OCI-M2 (cell line): ENCODE measurements at regions not wholly inside any gene's neighbourhood (a gene's known extent, or its start where the extent isn't known, plus 50 kb on each side); places are given as distances from the start of the nearest gene placed in this dataset.
"Not testable (repeated sequence)": the region's sequence is repeated elsewhere in the genome, so short reads cannot be mapped to it uniquely, and the experiment has no call there.

Source experiments
- DNase-seq: peaks from one replicate; lab custom pipeline; 2025; ENCODE audit not compliant: unreplicated experiment; lab: John Stamatoyannopoulos, UW

- no peak for DNase-seq
Observed at GRCh38 chr10:7070950-7071349, 339.9 kb downstream of the SFMBT2 start.

- no peak for DNase-seq
Observed at GRCh38 chr10:7069706-7070105, 341.1 kb downstream of the SFMBT2 start.

- DNase-seq = no peak
Observed at GRCh38 chr10:7056216-7056615, 354.6 kb downstream of the SFMBT2 start.

GRCh38 chr10:7054915-7055314, 355.9 kb downstream of the SFMBT2 start:
- DNase-seq = no peak

DNA sequence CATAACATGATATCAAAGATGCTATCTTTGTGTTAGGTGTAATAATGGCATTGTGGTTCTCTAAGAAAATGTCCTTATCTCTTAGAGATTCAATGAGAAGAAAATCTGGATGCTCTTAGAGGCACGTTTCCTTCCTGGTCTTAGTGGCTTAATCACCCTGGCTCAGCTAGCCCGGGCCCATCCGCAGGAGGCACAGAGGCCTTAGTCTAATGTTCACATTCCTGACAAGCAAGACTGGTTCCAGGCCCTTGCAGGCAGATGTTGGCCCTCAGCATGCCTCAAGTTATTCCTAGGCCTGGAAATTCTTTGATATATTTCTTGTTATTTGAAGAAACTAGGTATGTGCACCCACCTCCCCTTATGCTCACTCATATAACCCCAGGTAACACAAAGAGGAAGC, 357.6 kb downstream of the SFMBT2 start:
- no peak for DNase-seq

- DNase-seq = not testable (repeated sequence)
Observed at GRCh38 chr10:7050024-7050423, 360.8 kb downstream of the SFMBT2 start.

DNA sequence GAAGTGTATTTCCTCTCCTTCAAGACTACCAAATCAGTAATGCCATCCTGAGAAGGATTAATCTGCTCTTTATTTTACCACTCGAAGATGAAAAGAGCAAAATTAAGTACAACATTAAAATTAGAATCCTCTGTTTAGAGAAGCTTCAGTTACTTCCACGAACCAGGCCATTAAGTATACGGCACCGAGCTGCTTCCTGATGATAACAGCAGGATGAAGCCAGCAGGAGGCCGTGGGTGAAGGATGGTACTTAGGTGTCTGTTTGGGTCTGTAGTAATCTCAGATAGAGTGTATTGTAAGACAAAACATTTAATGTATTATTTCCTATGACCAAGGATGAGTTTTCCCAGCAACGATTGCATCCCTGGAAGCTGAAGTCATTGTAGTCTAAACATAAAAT, 362.8 kb downstream of the SFMBT2 start:
- no peak for DNase-seq

- DNase-seq = no peak
Observed at GRCh38 chr10:7046615-7047014, 364.2 kb downstream of the SFMBT2 start.

DNA sequence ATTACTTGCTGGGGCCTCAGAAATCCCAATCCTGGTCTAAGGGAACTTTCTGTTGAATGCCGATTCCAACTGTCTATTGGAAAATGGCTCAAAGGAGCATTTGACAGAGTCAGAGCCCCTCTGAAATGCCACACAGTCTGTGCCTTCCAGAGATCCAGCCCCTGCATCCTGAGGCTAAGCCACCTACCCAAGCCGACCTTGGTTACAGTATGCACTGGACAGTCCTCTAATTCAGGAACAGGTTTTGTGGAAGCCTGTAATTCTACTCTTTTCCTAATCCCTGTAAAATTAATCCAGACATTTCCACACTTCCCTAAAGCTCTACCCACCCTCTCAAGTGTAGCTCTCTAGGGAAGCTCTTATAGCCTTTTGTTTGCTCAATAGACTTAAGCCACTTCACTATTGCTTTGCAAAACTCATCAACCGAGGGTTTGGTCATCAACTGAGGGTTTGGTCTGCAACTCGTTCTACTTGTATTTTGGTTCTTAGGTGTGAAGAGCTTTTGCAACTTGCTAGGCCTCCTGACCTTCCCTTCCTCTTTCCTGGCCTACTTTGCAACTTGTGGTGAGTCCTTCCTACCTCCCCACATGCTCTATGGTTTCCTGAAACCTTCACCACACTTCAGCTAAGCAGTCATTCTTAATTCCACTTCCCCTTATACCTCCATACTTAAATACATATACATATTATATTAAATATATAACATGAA, 364.8 kb downstream of the SFMBT2 start:
- no peak for DNase-seq

DNA sequence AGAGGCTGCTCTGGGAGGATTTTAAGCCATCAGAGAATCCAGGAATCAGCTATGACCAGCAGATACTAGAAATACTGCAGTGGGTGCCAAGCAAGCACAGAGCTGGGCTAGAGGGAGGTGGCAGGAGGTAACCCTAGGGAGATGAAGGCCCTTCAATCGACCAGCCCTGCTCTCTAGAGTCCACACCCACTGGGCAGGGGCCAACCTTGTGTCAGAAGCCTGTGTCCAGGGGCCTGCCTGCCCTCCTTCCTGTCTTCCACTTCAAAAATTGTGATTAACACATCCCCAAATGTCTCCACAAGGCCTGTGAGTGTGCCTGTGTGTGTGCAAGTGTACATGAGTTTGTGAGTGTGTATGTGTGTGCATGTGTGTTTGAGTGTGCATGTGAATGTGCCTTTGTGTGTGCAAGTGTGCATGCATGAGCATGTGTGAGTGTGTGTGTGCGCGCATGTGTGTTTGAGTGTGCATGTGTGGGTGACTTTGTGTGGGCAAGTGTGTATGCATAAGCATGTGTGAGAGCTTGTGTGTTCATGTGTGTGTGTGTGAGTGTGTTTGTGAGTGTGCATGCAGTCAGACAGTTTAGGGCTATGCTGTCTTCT, 367.7 kb downstream of the SFMBT2 start:
- no peak for DNase-seq

DNA sequence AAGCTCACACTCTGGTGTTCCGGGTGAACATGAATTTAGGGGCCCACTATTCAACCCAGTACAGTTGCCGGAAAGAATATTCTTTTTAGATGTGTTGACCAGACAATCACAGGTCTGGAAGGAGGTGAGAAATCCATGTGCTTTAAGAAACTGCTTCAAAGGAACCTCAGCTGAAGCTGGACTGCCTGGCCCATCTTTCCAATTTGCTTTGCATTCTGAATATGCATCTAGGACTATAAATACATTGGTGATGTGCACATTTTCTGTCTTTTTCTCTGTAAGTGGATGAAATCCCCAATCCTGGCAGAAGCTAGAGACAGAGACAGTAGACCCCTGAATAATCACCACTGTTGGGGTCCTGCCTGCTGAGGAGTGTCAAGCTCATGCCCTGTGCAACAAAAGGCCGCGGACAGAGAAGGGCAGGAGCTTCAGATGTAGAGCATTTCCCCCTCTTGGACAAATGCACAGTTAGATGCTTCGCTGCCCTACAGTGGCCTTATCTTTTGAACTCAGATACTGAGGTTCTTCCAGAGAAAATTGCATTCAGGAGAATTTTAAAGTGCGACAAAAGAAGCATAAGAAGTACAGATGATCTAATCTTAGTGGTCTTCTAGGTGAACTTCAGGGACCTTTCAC, 368.3 kb downstream of the SFMBT2 start:
- no peak for DNase-seq

DNA sequence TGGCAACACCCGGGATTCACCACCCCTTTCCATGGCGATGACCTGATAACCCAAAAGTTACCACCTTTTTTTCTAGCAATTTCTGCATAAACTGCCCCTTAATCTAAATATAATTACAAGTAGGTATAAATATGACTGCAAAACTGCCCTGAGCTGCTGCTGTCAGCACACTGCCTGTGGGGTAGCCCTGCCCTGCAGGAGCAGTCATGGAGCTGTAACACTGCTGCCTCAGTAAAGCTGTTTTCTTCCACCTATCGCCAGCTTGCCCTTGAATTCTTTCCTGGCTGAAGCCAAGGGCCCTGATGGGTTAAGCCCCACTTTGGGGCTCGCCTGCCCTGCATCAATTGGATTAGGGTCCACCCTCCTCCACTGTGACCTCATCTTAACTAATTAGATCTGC, 368.8 kb downstream of the SFMBT2 start:
- no peak for DNase-seq

DNA sequence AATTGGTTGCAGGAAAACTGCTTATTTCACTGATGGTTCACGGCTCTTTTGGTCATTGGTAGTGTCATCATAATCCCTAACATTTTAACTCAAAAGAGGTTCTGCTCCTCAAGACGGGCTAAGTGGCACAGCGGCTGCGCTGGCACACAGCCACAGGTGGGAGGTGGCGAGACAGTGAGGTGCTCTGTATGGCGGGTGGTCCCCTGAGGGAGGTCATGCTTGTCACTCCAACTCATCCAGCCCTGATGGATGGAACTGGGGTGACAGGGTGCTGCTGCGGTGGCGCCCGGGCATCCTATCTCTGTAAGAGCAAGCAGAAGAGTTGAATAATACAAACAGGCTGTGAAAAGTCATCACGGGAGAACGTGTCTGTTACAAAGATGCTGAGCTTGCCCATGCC, 370.2 kb downstream of the SFMBT2 start:
- DNase-seq = no peak

DNA sequence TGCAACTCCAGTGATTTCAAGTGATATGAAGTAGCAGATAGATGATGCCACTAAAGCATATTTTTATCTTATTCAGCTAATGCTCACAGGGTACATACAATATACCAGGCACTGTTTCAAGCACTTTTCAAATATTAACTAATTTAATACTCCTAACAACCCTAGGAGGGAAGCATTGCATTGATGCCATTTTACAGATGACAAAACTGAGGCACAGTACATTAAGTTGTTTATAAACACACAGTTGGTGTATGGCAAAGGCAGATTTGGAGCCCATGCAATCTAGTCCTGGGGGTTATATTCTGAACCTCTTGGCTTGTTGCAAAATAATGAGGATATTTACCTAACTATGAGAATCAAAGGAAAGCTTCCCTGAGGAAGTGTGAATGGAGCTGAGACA, 371.0 kb downstream of the SFMBT2 start:
- no peak for DNase-seq

- DNase-seq = no peak
Observed at GRCh38 chr10:7038416-7038815, 372.4 kb downstream of the SFMBT2 start.

- not testable (repeated sequence) for DNase-seq
Observed at GRCh38 chr10:7037434-7037833, 373.4 kb downstream of the SFMBT2 start.

DNA sequence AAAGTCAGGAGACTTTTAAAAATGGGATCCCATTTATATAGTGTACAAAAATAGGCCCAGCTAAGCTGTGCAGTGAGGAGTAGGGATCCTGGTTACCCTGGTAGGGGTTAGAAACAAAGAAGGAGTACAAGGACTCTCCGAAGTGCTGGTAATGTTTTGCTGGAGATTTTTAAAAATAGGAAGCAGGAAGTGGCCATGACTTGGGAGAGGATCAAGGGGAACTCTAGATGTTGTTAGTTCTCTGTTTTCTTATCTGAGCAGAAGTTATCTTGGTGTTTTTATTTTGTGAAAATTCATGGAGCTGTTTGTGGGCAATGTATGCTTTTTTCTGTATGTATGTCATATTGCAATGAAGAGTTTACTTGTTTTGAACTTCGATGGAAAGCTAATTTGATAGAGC, 373.9 kb downstream of the SFMBT2 start:
- no peak for DNase-seq

DNA sequence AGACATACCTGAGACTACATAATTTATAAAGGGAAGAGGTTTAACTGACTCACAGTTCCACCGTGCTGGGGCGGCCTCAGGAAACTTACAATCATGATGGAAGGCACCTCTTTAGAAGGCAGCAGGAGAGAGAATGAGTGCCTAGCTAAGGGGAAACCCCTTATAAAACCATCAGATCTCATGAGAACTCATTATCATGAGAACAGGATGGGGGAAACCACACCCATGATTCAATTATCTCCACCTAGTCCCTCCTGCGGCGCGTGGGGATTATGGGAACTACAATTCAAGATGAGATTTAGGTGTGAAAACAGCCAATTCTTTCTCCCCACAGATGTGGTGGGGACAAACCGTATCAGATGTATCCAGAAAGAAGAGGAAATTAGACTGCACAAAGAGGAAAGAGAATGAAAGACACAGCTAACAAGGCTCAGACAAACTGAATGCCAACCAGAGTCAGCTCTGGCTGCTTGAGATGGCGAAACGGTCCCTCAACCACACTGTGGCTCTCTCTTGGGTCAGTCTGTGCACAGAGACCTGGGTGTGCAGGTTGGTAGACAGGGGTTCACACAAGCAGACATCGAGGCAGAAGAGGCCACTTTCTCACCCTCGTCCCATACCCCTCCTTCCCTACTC, 375.6 kb downstream of the SFMBT2 start:
- no peak for DNase-seq

DNA sequence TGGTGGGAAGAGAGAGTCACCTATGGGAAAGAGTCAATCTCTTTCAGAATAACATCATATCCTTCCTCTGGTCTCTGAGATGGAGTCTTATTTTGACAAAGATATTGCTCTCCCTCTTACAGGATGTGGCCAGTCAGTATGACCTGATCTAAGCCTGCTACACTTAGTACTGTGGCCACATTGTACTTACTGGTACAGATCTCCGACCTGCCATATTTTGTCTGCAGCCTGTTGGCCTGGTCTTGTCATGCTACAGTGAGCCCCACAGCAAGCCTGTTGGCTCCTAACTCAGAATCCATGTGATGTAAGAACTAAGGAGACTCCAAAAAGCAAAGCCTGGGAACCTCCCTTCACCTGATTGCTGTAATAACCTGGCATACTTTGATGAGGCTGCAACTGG, 377.8 kb downstream of the SFMBT2 start:
- no peak for DNase-seq

DNA sequence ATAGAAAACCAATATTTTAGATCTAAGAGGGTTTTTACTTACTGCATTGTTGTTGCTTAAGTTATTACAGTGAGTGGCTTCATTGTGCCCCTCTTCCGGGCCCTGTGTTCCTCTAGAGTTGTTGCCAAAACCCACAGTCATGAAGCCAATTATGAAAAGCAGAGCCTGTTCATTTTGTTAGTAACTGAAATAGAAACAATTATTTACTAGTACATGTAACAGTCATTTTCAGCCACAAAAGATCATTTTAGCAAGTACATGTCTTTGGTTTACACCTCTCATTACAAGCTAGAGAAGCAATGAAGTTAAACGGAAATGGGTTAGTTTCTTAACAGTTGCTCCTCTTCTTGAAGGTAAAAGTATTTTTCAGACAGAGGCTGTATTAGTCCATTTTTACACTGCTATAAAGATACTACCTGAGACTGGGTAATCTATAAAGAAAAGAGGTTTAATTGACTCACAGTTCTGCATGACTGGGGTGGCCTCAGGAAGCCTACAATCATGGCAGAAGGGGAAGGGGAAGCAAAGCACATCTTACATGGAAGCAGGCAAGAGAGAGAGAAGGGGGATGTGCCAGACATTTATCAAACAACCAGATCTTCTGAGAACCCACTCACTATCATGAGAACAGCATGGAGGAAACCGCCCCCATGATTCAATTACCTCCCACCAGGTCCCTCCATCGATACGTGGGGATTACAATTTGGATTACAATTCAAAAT, 380.5 kb downstream of the SFMBT2 start:
- DNase-seq = no peak

DNA sequence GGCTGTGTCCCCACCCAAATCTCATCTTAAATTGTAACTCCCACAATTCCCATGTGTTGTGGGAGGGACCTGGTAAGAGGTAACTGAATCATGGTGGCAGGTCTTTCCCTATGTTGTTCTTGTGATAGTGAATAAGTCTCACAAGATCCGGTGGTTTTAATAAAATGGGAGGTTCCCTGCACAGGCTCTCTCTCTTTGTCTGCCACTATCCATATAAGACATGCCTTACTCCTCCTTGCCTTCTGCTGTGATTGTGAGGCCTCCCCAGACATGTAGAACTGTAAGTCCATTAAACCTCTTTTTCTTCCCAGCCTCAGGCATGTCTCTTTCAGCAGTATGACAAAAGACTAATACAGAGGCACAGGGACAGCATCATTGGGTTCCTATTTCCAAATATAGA, 381.2 kb downstream of the SFMBT2 start:
- no peak for DNase-seq

- no peak for DNase-seq
Observed at GRCh38 chr10:7028809-7029166, 382.0 kb downstream of the SFMBT2 start.
